ENCODE measurements at regions not wholly inside any gene's neighbourhood (a gene's known extent, or its start where the extent isn't known, plus 50 kb on each side); places are given as distances from the start of the nearest gene placed in this dataset.
"Not testable (repeated sequence)": the region's sequence is repeated elsewhere in the genome, so short reads cannot be mapped to it uniquely, and the experiment has no call there.

DNA sequence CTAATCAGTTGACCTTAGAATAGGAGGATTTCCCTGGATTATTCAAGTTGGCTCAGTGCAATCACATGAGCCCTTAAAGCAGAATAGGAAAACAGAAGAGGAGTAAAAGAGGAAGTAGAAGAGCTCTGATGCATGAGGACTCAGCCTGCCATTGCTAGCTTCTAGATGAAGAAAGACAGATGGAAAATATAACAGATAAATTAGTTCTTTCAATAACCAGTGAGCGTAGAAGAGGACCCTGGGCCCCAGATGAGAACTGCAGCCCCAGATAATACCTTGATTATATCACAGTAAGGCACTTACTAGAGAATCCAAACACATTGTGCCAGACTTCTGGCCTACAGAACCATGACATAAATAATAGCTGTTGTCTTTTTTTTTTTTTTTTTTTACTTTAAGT lies 314.0 kb downstream of the RAD51AP2 start:
- TF ChIP-seq, protein P1, sequence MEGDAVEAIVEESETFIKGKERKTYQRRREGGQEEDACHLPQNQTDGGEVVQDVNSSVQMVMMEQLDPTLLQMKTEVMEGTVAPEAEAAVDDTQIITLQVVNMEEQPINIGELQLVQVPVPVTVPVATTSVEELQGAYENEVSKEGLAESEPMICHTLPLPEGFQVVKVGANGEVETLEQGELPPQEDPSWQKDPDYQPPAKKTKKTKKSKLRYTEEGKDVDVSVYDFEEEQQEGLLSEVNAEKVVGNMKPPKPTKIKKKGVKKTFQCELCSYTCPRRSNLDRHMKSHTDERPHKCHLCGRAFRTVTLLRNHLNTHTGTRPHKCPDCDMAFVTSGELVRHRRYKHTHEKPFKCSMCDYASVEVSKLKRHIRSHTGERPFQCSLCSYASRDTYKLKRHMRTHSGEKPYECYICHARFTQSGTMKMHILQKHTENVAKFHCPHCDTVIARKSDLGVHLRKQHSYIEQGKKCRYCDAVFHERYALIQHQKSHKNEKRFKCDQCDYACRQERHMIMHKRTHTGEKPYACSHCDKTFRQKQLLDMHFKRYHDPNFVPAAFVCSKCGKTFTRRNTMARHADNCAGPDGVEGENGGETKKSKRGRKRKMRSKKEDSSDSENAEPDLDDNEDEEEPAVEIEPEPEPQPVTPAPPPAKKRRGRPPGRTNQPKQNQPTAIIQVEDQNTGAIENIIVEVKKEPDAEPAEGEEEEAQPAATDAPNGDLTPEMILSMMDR (conservative IDR thresholded peaks at IDR 0.05; ENCODE audit: low read depth in 2 of 2): not testable (repeated sequence)
- not testable (repeated sequence) for TF ChIP-seq EZH2phosphoT487 (IDR thresholded peaks at IDR 0.05; ENCODE audit: unreplicated experiment); POLR2AphosphoS5 (IDR thresholded peaks at IDR 0.05; ENCODE audit: low read depth); REST (IDR thresholded peaks at IDR 0.05; ENCODE audit: unreplicated experiment); EZH2 (IDR thresholded peaks at IDR 0.05; ENCODE audit: low read depth, unreplicated experiment); ZNF331 (CRISPR knock-in tag; IDR thresholded peaks at IDR 0.05; ENCODE audit: low read depth); CREB1 (CRISPR knock-in tag; IDR thresholded peaks at IDR 0.05; ENCODE audit: low read depth); ETS1 (IDR thresholded peaks at IDR 0.05); JUNB (IDR thresholded peaks at IDR 0.05; ENCODE audit: unreplicated experiment); STAT1 (IDR thresholded peaks at IDR 0.05; ENCODE audit: unreplicated experiment); ZNF114 (CRISPR knock-in tag; IDR thresholded peaks at IDR 0.05)

Data from GM23338 (cell line).